ENCODE measurements at regions not wholly inside any gene's neighbourhood (a gene's known extent, or its start where the extent isn't known, plus 50 kb on each side); places are given as distances from the start of the nearest gene placed in this dataset.
"Not testable (repeated sequence)": the region's sequence is repeated elsewhere in the genome, so short reads cannot be mapped to it uniquely, and the experiment has no call there.

DNA sequence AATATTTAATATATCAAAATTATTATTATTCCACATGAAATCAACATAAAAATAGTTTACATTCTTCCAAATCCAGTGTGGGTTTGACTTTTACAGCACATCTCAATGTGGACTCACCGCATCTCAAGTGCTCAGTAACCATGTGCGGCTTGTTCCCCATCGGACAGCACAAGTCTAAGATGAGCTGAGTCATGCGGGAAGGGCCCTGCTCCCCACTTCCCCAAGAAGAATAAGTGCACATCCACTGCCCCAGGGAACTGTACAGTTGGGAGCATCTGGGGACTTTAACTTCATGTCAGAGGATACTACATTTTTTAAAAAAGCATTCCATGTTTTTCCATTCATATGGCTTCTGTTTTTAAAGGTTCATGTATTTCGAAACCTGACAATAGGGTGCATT is 325.6 kb downstream of the BTBD3 start:
- Histone ChIP-seq H3K27ac (no peak overlapping the region), H3K27me3 (no peaks in the 10 kb centered on the region), H3K36me3 (no peaks in the 10 kb centered on the region), H3K9me3 (no peaks in the 10 kb centered on the region), H3K4me1 (no peaks in the 10 kb centered on the region), H3K4me3 (no peak overlapping the region)
- peak; percentile 53 for ATAC-seq
- intact Hi-C loops (cut with DNase I): no loop called here
- TF ChIP-seq, protein P1, sequence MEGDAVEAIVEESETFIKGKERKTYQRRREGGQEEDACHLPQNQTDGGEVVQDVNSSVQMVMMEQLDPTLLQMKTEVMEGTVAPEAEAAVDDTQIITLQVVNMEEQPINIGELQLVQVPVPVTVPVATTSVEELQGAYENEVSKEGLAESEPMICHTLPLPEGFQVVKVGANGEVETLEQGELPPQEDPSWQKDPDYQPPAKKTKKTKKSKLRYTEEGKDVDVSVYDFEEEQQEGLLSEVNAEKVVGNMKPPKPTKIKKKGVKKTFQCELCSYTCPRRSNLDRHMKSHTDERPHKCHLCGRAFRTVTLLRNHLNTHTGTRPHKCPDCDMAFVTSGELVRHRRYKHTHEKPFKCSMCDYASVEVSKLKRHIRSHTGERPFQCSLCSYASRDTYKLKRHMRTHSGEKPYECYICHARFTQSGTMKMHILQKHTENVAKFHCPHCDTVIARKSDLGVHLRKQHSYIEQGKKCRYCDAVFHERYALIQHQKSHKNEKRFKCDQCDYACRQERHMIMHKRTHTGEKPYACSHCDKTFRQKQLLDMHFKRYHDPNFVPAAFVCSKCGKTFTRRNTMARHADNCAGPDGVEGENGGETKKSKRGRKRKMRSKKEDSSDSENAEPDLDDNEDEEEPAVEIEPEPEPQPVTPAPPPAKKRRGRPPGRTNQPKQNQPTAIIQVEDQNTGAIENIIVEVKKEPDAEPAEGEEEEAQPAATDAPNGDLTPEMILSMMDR (IDR thresholded peaks at IDR 0.05): no peak
- DNase-seq: no peak

DNA sequence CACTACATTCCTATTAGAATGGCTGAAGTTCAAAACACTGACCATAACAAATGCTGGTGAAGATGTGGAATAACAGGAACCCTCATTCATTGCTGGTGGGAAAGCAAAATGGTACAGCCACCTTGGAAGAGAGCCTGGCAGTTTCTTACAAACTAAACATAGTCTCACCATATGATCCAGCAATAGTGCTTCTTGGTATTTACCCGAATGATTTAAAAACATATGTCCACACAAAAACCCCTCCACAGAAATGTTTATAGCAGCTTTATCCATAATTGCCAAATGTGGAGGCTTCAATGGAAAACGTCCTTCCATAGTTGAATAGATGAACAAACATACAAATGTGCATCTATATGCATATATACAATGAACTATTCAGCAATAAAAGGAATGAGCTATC is 330.8 kb downstream of the BTBD3 start:
- intact Hi-C loops (cut with DNase I): no loop called here
- Histone ChIP-seq H3K27me3 (no peaks in the 10 kb centered on the region), H3K4me1 (no peaks in the 10 kb centered on the region), H3K36me3 (no peaks in the 10 kb centered on the region), H3K4me3 (no peak overlapping the region), H3K27ac (no peak overlapping the region), H3K9me3 (no peaks in the 10 kb centered on the region)
- DNase-seq (no peak), ATAC-seq (no peak)
- TF ChIP-seq, protein P1 (IDR thresholded peaks at IDR 0.05): no peak

DNA sequence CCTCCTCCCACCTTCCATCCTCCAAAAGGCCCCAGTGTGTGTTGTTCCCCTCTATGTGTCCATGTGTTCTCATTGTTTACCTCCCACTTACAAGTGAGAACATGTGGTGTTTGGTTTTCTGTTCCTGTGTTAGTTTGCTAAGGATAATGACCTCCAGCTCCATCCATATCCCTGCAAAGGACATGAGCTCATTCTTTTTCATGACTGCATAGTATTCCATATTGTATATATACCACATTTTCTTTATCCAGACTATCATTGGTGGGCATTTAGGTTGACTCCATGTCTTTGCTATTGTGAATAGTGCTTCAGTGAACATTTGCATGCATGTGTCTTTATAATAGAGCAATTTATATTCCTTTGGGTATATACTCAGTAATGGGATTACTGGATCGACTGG is 333.0 kb downstream of the BTBD3 start:
- intact Hi-C loops (cut with DNase I); H3K27me3 ChIP-seq; ATAC-seq; H3K4me1 ChIP-seq; H3K4me3 ChIP-seq; DNase-seq; H3K27ac ChIP-seq; H3K36me3 ChIP-seq; H3K9me3 ChIP-seq: not testable (repeated sequence)

DNA sequence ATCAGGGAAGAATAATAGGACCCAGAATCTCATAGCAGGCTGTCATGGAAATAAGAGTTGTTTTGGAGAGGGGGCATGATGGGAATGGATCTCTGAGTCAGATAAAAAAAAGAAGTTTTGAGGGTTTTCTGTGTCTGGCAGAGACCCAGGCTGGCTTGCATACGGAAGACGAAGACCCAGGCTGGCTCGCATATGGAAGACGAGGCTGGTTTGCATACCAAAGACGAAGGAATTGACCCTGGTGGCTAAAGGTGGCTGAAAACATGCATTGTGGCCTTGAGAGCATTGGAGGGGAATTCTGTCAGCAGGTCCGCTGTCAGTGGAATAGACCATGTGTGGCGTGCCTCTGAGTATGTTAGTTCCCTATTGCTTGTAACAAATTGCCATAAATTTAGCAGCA is 335.1 kb downstream of the BTBD3 start:
- no peak for DNase-seq
- TF ChIP-seq, protein P1 (IDR thresholded peaks at IDR 0.05): no peak
- H3K27ac ChIP-seq: no peak overlapping the region
- no peaks in the 10 kb centered on the region for H3K27me3 ChIP-seq
- H3K9me3 ChIP-seq: no peaks in the 10 kb centered on the region
- no peaks in the 10 kb centered on the region for H3K4me1 ChIP-seq
- H3K36me3 ChIP-seq: no peaks in the 10 kb centered on the region
- ATAC-seq: no peak
- intact Hi-C loops (cut with DNase I): no loop called here
- H3K4me3 ChIP-seq: no peak overlapping the region

DNA sequence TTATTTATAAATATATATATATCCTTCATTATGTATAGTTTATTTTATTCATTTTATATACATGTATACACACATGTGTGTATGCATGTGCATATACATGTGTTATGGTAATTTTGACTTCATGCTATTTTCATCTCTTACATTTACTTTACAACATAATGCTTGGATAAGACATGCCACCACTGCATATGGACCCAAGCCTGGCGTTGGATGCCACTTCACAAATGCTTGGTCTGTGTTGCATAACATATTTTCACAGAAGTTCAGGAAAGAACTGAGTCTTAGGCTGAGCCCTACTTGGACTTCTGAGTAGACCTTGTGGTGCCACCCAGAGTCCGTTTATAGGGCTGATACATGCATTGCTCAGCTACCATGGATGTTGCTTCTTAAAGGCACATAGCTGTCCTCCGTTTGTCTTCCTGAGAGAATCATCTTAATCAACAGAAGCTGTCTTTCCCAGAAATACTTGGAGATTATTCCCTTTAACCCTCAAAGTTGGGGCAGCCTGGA is 337.8 kb downstream of the BTBD3 start:
- intact Hi-C loops (cut with DNase I): no loop called here
- Histone ChIP-seq H3K9me3 (no peaks in the 10 kb centered on the region), H3K27ac (no peak overlapping the region), H3K27me3 (no peaks in the 10 kb centered on the region), H3K4me3 (no peak overlapping the region), H3K4me1 (no peaks in the 10 kb centered on the region), H3K36me3 (no peaks in the 10 kb centered on the region)
- ATAC-seq: no peak
- no peak for DNase-seq
- TF ChIP-seq, protein P1 (IDR thresholded peaks at IDR 0.05): no peak

DNA sequence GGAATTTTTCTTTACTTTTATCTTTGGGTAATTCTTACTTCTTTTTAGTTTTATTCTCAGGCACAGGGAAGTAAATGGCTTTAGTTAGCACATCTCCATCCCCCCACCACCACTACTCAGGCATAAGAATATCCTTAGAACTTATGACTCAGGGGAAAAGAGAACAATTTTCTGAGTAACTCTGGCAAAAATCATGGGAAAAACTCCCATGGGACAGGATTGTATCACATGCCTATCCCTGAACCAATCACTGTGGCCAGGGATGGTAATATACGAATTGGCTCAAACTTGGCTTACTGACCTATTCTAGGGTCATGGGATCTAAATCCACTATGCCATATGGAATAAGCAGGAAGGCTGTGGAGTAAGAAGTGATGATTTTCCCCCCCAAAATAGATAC is 339.1 kb downstream of the BTBD3 start:
- no peaks in the 10 kb centered on the region for H3K9me3 ChIP-seq
- H3K27me3 ChIP-seq: no peaks in the 10 kb centered on the region
- H3K4me3 ChIP-seq: no peak overlapping the region
- no peaks in the 10 kb centered on the region for H3K4me1 ChIP-seq
- TF ChIP-seq, protein P1 (IDR thresholded peaks at IDR 0.05): no peak
- intact Hi-C loops (cut with DNase I): no loop called here
- no peak overlapping the region for H3K27ac ChIP-seq
- ATAC-seq (no peak), DNase-seq (no peak)
- no peaks in the 10 kb centered on the region for H3K36me3 ChIP-seq
